H4 (cell line): ENCODE measurements at regions not wholly inside any gene's neighbourhood (a gene's known extent, or its start where the extent isn't known, plus 50 kb on each side); places are given as distances from the start of the nearest gene placed in this dataset.

Experiments used
- DNase-seq: peaks from one replicate; pipeline ENCODE4 v3.0.0-alpha.2; 2015; ENCODE audit warnings: low spot score

- peak; percentile 38 for DNase-seq
Measured at GRCh38 chr4:23337292-23337691, 552.6 kb downstream of the PPARGC1A start.

DNA sequence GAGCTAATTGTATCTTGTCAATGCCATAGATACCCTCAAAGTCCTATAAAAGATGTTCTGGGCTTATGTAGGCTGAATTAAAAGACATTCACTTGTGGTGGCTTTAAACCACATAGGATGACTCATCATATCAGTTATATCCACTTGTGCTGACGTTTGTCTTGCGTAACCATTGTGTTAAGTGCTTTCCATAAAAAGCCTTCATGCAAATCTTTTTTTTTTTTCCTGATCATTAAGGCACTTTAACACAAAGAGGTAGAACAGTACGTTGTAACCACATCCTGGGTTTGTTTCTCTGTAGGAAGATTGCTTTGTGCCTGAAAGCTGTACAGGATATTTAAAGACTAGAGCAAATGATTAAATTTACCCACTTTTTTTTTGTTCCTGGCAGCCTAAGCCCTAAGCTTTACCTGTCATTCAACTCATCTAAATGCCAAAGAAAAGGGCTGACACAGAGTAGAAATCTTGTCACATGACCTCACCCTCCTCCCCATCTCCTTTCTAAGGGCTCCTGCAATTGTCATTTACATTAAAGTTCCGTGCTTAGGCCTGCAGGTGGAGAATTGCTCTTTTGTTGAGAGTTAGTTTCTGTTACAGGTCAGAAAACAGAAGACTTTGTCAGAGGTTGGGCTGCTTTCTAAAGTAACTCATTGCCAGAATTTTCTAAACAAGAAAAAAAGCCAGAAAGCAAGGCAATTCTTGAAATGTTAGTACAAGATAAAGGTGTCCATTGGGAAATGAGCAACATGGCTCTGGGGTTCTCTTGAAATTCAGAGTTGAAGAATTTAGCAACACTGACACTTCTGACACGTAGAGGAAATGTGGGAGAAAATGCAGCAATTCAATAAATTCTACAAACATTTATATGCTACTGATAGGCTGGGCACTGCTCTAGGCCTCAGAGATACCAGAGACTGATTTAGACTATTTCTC lies 555.6 kb downstream of the PPARGC1A start:
- DNase-seq = peak; percentile 100

GRCh38 chr4:23333556-23333945 lies 556.3 kb downstream of the PPARGC1A start:
- DNase-seq = peak; percentile 95

GRCh38 chr4:23332313-23332712 lies 557.5 kb downstream of the PPARGC1A start:
- no peak for DNase-seq

DNA sequence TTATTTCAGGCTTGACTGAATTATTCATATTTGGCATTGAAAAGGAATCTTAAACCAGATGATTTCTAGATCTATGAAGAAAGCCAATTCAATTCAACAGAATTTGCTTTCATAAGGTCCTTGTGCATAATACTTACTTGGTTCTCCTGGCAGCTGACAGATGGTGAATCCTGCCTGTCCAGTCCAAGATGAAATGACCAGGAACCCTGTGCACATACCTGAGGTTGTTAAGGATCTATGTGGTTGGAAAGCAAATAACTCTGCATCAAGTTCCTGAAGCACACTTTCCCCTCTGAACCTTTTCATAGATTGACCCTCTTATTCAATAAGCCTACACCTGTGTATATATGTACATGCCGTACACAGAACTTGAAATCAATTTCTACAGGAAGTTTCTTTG lies 562.7 kb downstream of the PPARGC1A start:
- no peak for DNase-seq

DNA sequence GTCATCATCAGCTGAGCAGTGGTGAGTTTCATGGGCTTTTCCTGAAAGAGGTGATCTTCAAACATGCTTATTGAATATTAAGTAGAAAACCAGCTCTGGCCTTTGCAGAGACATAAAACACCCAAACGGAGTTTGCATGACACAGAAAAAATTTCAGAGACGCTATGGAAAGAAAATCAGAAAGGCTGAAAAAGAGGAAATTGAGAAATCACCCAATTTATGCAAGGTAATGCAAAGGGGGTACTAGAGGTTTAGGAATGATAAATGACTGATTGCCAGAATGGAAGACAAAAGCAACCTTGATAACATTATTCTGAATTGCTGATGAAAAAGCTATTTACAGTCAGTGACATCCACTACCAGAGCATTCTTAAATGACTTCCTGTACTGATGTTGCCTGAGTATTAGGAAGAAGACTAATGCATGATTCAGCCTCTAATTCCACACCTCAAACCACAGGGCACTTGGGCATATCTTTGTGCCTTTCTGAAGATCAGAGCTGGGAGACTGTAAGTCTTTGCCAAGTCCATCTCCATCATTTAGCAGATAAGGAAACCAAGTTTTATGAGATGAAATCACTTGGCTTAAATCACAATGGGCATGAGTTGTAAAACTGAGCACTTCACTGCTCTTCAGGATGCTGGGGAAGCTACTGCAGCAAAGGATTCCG lies 565.7 kb downstream of the PPARGC1A start:
- peak; percentile 85 for DNase-seq

DNA sequence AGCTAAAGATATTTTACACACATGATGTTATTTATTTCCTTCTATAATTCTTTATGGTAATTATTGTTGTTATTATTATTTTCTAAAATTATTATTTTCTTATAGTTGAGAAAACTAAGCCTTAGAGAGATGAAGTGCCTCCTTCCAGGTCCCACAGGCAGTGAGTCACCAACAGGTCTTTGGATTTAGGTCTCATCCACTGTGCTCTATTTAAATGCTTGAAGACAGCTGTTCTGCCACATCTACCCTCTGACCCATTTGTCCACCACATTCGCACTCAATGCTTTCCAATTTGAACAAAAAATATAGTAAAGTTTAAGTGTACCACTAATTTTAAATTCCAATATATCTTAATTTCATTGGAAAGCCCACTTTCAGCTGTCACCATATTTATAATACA lies 566.4 kb downstream of the PPARGC1A start:
- DNase-seq = no peak

DNA sequence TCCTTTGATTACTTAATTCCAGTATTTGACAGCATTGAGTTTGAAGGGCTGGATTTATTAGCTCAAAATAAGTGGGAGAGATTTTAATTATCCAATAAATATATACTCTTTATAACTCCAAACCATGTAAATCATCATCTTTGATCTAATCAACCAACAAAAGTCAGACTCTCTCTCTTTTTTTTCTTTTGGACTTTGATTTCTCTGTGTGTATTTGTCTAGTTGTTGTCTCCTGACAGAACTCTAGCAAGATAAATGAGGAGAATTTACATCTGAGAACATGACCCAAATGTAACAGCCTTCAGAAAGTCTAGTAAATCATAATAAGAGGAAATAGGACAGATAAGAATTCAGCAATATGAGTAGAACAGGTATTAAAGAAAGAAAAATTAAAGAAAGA lies 567.1 kb downstream of the PPARGC1A start:
- no peak for DNase-seq

- peak; percentile 69 for DNase-seq
Measured at GRCh38 chr4:23320931-23321587, 568.8 kb downstream of the PPARGC1A start.

DNA sequence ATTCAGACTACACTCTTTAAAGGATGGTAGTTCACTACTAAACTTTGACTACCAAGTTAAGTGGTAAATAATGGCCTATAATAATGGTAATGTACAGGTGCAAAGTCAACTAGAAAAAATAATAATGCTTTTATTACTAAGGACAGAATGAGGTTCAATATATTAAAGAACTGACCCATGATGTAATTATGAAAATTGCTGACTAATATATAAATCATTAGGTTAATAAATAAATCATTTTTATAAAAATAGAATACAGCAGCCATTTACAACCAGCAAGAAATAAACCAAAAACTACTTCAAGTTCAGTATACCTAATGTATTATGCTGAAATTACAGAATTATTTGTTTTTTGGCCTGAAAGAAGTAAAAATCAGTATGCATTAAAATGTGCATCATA lies 577.2 kb downstream of the PPARGC1A start:
- DNase-seq = no peak

DNA sequence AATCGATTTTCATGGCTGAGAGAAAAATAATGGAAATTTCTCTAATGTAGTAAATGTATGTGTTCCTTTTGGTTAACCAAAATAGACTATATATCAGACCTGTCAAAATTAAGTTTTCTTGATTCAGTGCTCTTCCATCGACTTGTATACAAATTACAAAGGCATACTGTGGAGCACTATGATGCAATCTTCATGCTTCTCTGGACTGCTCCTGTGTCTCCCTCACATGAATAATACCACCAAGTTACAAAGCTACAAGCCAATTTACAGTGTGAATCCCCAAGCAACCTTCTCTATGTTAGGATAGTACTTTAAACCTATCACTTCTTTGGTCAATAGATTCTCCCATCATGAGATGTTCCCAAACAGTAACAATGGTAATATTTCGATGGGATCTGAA lies 577.9 kb downstream of the PPARGC1A start:
- no peak for DNase-seq

DNA sequence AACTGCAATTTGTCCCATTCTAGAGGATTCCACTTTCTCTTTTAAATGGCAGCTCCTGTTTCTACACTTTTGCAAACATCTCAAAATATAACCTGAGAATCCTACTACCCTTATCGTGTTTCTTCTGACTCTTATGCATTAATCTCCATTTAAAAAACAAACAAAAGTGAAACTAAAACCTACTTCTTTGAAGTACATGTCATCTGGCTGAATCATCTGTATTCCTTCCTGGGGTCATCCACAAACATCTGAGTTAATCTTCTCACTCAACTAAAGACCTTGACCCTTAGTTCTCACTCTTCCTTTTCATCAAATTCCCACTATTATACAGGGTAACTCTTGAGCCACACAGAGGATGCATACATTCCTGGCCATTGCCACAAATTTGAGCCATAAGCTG lies 584.8 kb downstream of the PPARGC1A start:
- DNase-seq = peak; percentile 37

GRCh38 chr4:23298371-23298770 lies 591.5 kb downstream of the PPARGC1A start:
- no peak for DNase-seq

GRCh38 chr4:23297327-23297726 lies 592.5 kb downstream of the PPARGC1A start:
- DNase-seq = no peak

DNA sequence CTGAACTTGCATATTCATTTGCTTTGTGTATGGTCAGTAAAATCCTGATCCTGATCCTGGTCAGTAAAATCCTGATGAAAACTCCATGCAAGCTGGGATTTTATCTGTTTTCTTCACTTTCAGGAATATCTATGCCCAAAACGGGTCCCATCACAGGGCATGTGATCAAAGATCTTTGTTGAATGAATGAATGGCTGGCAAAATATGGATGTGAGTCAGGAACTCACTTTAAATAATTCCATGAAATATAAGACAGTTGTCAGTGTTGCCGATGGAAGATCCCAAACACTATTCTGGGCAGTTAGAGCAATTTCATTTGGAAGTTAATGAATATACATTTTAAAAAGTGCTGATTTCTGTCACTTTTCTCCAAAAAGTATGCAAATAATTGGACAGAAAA lies 598.4 kb downstream of the GBA3 start:
- no peak for DNase-seq

- DNase-seq = peak; percentile 83
Measured at GRCh38 chr4:23290656-23291055, 597.9 kb downstream of the GBA3 start.

DNA sequence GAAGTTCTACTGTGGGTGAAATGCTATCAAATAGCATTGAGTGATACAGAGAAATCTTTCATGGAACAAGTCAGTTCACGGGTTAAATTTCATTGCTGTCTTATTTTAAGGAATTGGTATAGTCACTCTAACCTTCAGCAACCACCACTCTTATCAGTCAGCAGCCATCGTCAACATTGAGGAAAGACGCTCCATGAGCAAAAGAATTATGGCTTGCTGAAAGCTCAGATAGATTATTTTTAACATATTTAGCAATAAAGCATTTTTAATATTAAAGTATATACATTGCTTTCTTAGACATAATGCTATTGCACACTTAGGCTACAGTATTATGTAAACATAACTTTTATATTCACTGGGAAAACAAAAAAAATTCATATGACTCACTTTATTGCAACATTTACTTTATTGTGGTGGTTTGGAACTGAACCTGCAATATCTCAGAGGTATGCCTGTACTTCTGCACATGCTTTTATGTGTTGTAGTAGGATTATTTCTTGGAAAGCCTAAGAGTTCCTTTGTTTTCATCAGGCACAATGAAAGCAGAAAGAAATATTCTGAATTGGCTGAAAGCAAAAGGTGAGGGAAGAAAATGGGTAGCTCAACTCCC lies 586.7 kb downstream of the GBA3 start:
- peak; percentile 31 for DNase-seq

- no peak for DNase-seq
Measured at GRCh38 chr4:23278845-23279244, 586.1 kb downstream of the GBA3 start.

DNA sequence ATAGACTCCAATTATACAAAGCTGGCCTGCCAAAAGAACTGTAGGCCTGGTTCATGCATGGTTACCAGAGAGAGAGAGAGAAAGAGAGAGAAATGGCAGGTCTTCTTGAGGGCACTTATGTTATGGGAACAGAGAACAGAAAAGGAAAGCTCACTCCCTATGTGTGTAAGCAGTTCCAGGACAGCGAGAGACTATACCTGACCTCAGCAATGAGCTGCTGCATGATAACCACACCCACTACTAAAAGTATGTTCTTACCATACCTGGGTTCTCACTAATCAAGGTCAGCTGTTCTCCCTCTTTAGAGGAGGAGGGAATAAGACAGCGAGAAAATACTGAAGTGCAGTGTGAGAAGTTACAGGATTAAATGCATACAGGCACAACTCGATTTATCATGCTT lies 583.3 kb downstream of the GBA3 start:
- DNase-seq = no peak

DNA sequence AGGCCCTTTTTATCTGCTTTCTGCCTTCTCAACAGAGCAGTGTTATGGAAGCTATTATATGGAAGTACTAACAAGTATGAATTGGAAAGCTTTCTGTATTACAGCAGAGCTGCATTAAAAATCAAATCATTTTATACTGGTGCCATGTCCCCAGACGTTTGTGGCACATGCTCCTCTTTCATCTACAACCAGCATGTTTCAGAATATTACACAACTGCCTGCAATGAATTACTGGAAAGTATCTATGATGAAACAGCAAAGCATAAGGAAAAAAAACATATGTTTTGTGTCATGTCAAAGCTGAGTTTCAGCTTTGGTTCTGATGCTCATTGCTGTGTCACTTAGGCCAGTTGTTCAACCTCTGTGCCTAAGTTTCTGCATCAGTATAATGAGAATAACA lies 576.8 kb downstream of the GBA3 start:
- DNase-seq = no peak

DNA sequence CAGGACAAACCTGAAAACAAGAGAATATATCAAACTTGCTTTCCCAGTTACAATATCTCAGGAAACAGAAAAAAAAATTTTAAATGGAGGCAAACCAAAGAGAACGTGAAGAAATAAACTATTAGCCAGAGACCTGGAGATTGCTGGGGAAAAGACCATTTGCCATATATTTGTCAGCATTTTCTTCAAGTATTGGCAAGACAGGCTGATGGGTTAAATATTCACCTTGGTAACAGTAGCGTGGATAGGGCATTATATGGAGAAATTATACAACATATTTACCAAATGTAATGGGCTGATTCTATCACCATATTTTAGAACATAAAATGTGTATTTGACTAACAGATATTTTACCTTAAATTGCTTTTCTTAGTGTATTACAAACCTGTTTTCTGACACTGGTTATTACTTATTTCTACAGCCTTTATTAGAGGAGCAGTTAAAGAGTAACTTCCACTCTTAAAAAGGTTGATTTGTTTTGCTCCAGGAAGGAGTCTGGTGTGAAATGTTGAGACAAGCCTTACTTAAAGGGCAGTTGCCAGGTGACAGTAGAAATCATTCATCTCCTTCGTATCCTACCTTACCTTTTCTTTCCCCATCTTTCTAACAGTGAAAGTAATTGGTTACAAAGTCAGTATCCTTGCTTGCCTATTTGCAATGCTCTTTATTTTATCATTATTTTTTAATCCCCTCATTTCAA lies 575.5 kb downstream of the GBA3 start:
- no peak for DNase-seq

DNA sequence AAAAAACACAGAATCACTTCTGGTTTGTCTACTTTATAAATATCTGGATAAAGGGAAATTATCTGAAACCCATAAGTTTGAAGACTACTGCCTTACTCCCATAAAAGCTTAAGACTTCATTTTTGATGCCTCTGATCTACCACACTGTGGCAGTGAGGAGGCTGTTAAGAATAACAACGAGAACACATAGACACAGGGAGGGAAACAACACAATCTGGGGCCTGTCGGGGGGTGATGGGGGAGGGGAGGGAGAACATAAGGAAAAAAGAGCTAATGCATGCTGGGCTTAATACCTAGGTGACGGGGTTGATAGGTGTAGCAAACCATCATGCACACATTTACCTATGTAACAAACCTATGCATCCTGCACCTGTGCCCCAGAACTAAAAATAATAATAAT lies 573.7 kb downstream of the GBA3 start:
- no peak for DNase-seq
